GM18508 (cell line): ENCODE measurements at regions not wholly inside any gene's neighbourhood (a gene's known extent, or its start where the extent isn't known, plus 50 kb on each side); places are given as distances from the start of the nearest gene placed in this dataset.
"Not testable (repeated sequence)": the region's sequence is repeated elsewhere in the genome, so short reads cannot be mapped to it uniquely, and the experiment has no call there.

Source experiments
- ATAC-seq: cut with Tn5 transposase; IDR thresholded peaks from one replicate; pipeline ENCODE4 v1.9.1; 2021; ENCODE audit warnings: moderate number of reproducible peaks; ENCODE audit not compliant: insufficient read depth, unreplicated experiment

DNA sequence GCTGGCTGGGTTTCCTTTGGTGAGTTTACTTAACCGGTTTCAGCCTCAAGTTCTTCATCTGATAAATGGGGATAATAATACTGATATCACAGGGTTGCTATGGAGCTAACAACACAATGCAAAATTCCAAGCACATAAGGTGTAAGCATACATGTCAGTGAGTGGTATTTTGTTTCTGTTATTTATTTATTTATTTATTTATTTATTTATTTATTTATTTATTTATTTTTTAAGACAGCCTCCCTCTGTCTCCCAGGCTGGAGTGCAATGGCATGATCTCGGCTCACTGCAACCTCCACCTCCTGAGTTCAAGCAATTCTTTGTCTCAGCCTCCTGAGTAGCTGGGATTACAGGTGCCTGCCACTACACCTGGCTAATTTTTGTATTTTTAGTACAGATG, 1287.4 kb upstream of the TMEM132C start:
- ATAC-seq: not testable (repeated sequence)

DNA sequence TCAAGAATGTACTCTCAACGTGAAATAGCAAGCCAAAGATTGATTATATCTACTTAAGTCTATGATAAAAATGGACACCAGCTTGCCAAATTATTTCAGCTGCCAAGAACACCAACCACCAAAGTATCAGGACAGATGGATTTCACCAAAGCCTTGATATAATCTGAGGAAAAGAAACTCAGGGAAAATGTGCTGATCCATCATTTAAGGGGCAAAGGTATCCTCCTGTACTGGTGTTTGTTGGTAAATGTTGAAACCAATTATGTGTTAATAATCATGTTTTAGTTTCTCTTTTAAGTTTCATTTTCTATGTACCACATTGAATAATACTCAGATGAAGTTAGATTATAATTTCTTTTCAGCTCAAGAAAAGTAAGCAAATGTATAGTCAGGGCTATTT, 1284.3 kb upstream of the TMEM132C start:
- no peak for ATAC-seq

DNA sequence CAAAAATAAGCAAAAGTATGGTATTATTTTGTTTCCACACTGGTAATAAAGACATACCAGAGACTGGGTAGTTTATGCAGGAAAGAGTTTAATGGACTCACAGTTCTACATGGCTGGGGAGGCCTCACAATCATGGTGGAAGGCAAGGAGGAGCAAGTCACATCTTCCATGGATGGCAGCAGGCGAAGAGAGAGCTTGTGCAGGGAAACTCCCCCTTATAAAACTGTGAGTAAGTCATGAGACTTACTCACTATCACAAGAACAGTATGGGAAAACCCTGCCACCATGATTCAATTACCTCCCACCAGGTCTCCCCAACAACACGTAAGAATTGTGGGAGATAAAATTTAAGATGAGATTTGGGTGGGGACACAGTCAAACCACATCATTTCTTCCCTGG, 1283.2 kb upstream of the TMEM132C start:
- ATAC-seq: not testable (repeated sequence)

DNA sequence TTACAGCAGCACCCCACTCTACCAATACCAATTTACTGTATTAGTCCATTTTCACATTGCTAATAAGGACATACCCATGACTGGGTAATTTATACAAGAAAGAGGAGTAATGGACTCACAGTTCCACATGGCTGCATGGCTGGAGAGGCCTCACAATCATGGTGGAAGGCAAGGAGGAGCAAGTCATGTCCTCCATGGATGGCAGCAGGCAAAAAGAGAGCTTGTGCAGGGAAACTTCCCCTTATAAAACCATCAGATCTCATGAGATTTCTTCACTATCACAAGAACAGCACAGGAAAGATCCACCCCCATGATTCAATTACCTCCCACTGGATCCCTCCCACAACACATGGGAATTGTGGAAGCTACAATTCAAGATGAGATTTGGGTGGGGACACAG, 1281.3 kb upstream of the TMEM132C start:
- not testable (repeated sequence) for ATAC-seq

DNA sequence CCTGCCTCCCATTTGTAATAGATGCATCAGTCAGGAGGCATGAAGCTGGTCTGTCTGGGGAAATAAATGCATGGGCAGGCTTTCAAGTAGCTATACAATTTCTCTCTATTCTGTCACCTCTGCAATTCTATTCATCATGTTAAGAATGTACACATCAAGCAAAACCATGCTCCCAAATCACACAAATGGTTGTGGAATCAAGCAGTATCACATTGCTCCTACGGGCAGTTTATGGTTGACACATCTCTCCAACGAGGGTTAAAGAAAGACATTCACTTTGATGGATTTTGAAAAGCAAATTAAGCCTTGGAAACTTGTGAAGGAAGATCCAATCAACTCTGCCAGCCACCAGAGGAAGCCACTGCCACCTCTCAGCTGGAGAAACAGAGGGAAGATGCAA, 1277.4 kb upstream of the TMEM132C start:
- no peak for ATAC-seq

DNA sequence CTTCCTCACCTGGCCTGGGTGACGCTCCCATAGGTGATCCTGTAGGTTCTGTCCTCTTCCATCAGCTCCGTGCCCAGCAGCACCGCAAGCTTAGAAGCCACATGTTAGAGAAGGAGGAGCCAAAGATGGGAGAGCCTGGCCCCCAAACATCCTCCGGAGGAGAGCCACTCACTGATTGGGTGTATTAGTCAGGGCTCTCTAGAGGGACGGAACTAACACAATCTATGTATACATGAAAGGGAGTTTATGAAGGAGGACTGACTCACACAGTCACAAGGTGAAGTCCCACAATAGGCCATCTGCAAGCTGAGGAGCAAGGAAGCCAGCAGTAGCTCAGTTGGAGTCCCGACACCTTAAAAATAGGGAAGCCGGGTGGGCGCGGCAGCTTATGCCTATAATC, 1273.1 kb upstream of the TMEM132C start:
- no peak for ATAC-seq

DNA sequence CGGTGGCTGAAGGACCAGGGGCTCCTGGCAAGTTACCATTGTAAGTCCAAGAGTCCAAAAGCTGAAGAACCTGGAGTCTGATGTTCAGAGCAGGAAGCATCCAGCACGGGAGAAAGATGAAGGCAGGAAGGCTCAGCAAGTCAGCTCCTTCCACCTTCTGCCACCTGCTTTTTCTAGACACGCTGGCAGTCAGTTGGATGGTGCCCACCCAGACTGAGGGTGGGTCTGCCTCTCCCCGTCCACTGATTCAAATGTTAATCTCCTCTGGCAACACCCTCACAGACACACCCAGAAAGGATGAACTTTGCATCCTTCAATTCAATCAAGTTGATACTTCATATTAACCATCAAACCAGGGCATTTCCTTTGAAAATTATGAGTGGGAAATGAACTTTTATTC, 1272.4 kb upstream of the TMEM132C start:
- no peak for ATAC-seq

DNA sequence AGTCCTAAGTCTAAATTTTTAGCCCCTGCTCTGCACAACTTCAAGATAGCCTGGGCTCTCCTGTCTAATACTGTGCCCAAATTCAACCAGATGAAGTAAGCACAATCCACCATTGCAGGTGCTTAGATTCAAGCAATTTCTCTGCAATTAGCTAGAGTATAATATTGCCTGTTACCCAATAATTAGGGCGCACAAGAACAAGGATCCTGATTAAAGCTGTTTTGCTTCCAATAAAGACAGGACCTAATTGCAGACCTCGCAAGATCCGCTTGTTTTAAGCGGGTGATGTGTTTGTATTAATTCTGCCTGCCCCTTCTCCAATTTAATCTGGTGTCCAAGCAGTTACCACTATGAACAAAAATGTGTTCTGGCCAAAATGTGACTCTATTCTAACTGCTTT, 1268.9 kb upstream of the TMEM132C start:
- ATAC-seq: no peak

DNA sequence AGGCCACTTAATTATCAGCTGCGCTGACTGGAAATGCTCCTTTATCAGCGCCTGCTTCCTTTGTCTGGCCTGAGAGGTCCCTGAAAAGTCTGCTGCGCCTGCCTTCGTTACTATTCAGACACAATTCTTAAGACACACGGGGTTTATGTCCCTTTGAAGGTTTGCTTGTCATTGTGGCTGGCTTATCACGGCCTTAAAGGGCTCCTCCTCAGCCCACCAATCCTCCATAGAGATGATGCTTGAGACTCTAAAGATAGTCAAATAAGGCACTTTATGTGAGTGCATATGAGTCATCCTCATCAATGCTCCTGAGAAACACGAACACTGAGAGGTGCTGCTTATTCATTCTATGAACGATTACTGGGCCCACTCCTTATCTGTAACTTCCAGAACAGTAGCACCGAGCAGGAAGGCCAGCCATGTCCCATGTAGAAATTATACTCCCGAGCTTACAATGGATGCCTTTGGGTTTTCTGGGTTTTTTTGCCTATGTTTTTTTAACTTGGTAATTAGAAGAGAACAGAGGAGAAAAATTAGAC, 1268.2 kb upstream of the TMEM132C start:
- no peak for ATAC-seq

DNA sequence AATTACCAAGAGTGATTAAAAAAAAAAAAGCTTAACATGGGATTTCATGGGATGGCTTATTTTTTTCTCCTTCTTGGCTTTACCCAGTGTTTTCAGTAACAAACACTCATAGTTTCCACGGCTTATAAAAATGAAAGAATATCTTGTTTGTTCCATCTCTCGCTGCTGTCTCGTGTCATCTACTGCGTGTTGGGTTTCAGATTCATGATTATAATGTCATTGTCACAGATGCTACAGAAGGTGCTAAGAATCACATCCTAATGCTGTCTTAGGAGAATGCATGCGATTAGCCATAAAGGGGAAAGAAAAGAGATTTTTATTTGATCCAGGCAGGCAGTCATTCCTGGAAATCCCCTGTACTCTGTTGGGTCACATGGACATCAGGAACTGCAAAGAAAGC, 1267.6 kb upstream of the TMEM132C start:
- no peak for ATAC-seq

DNA sequence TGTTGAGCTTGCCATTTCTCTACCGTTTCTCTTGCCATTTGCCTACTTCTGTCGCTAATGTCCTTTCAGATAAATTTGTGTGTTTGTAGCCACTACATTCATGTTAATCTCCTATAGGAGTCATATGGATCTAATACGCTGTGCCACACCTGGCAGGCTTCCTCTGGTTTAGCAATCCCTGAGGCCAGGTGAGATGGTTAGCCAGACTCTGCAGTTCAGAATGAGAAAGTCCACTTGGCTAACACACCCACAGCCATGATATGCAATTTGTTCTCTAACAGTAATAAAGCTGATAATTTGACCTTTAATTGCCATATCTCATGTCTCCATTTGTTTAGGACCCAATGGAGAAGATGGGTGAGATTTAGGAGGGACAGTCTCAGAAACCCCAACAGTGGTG, 1261.6 kb upstream of the TMEM132C start:
- no peak for ATAC-seq

DNA sequence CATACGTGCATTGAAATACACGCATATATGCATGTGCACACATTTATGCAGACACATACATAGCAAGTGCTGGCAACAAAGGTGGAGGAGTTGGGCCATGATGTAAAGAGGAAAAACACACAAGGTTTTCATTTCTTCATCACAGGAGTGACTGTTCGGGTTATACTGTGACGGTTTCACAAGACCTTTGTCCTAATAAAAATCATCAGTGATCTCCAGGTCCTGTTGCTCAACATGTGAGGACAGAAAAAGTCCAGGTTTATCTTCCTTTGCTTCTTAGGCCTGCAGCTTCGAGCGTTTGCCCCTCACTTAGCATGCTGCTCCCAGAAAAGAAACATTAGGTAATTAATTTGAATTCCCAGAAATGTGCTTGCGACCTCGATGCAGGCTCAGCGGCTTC, 1260.0 kb upstream of the TMEM132C start:
- no peak for ATAC-seq

DNA sequence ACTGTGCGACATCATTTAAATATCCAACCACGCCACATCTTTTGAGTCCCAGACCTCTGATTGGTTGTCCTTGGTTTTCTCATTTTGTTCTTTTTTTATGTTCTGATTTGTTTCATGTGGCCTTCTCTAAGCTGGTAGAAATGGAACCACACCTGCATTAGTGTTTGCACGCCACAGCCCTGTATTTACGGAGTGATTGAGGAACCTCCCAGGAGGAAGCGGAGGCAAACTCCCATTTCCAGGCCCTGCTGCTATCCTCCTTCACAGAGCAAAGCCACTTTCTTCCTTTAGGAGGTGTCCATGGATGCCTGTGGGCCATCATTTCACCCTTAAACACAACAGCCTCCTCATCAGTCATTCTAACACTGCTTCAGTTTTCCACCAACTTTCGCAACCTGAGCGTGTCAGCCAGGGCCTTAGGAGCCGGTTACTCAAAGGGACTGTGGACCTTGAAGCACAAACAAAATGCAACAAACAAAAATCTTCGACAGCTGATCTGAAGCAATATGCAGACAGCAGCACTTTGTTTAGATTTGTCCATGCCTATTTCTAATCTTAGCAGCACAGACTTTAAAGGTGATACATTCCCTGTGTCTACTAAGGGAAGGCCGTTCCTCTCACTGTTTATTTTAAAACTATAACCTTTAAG, 1258.1 kb upstream of the TMEM132C start:
- no peak for ATAC-seq

DNA sequence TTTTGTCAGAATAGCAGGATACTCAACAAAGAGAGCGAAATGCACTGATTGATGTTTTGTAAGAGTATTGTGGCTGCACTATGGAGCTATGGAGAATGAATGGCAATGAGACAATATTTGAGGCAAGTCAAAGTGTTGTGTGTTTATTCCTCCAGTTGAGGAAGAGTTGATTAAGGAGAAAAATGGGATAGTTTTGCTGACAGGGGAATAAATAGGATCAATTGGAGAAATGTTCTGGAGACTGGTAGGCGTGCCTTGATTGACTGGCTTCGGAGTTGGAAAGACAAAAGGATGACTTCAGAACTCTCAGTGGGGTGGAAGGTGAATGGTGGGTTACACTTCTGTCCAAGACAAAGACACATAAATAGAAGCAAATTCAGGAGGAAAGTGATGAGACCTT, 1254.9 kb upstream of the TMEM132C start:
- no peak for ATAC-seq

DNA sequence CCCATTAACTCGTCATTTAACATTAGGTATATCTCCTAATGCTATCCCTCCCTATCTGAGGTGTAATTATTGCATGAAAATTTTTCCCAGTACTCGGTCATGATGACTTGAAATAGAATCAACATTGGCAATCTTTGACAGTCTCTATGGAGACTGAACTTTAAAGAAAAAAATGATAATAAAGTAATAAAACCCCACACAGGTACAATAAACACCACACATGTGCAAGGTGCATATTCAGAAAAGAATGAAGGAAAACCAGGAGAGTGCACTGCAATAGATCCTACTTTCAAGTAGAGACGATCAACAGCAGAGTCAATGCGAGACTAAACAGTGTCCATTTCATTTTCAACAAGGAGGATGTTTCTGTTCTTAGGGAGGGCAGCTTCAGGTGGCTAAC, 1253.8 kb upstream of the TMEM132C start:
- ATAC-seq: no peak

DNA sequence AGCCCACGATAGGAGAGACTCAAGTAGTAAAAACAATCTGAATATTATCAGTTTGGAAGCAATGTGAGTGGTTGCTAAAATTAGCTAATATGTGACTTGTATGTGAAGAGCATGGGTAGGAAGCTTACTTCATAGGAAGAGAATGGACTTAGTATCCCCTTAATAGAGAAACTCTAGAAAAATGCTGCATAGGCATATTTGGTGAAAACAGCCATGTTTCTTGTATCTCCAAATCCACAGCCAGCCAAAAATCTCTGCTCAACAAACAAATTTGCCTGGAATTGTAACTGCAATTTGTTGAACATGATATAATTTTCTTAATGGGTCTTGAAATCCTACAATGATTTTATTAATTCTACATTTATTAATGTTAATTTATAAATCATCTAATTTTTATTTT, 1252.9 kb upstream of the TMEM132C start:
- no peak for ATAC-seq

DNA sequence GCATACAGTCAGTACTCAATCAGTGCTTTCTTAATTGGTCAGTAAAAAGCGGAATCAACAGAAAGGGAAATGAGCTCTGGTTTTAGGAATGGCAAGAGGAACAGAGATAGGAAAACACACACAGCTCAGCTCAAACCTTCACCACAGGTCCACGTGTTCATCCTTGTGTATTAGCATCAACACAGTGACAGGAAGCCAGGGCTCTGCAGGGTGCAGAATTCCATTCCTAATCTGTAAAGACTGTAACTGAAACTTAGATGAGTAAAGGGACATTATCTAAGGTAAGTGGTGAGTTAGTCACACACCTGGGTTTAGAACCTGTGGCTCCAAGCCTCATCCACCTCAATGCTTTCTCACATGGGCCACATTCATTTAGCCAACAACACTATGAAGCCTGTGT, 1242.2 kb upstream of the TMEM132C start:
- no peak for ATAC-seq

DNA sequence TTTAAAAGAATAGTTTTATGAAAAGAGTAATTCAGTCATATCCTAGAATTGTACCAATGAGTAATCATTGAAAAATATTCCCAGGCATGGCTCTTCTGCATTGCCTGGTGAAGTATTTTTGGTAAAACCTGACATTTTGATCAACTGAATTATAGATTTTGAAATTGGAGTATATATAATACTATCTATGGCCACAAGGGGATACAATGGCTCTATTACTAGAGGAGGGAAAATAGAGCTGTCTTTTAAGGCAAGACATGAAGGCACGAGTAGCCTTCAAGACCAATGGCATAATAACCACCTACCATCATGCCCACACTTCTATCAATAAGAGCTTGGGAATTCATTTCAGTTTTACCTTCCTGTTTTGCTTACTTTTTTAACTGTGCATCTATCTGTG, 1241.4 kb upstream of the TMEM132C start:
- no peak for ATAC-seq

DNA sequence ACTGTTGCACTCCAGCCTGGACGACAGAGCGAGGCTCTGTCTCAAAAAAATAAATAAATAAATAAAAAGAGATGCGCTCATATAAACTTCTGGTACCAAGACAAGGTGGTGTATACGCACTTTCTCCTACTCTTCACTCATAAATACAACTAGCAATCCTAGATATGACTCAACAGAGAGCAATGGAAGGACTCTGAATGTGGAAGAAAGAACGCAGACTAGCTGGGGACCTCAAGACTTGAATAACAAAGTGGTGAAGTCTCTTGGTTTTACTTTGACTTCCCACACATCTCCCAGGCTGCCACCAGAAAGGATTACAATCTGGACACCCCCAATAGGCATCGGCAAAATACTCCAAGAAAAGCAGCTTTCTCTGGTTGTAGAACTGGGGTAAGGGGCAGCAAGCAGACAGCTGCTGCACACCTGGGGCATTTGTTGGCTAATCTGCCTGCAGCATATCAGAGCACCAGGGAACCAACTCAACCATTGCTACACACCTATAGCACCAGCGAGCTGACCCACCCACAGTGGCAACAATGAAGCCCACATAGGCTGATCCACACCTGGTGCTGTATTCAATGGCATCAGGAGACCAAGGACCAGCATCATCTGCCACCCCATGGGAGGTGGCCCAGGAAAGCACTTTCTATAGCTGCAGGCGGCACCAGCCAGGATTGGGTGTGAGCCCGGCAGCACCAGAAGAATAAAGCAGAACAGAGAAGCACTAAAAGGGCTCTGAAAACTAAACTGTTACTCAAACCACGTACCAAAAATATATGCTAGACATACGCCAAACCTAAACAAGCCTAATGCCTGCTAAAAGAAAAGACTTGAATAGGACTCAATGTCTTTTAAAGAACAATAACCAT, 1231.7 kb upstream of the TMEM132C start:
- ATAC-seq: no peak

DNA sequence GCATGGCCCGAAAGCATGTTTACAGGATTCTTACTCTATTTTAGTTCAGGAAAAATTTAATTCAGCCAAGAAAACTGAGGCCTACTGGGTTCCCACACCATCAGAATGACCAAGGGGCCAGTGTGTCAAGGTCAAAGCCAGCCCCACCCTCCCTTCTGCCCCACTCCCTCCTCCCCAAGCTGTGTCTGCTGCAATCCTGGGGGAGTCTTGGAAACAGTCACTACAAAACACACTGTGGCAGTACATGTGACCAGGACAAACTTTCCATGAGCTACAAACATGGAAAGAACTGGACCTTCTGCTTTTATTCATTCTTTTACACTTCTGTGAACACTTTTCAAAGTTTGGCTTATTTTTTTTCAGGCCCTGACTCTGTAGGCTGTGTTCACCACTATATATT, 1228.8 kb upstream of the TMEM132C start:
- no peak for ATAC-seq

DNA sequence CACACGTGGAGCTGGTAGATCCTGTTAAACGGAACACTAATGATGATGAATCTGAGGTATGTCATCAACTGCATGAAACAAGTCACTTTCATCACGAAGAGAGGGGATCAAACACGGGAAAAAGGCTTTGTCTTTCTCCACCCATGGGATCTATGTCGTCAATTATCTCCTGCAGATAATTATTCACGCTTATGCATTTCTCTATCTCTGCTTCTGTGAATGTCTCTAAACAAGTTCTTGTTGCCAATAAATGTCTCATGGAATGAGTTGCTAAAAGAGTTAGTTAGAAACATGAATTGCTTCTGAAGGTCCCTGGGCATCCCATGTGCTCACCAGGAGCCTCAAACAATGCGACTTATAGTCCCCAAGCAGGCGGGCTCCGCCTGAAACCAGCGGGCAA, 1228.2 kb upstream of the TMEM132C start:
- ATAC-seq: no peak
